CD14-positive monocyte (primary cell): ENCODE measurements at regions not wholly inside any gene's neighbourhood (a gene's known extent, or its start where the extent isn't known, plus 50 kb on each side); places are given as distances from the start of the nearest gene placed in this dataset.

Experiments used
- DNase-seq, 3 donors: peaks; one replicate each; pipeline ENCODE4 v3.0.0-alpha.2; 2011 to 2022
- H2AFZ ChIP-seq: 2 replicates; pipeline ENCODE4 v1.6.0; 2012; ENCODE audit warnings: mild to moderate bottlenecking, low read depth, low read length, inconsistent platforms; ENCODE audit not compliant: insufficient read depth, poor library complexity, severe bottlenecking
- H3K27ac ChIP-seq, 2 donors: 1 replicate in 1 of 2; 2 replicates in 1 of 2; pipeline ENCODE4 v1.5.1; 2012 to 2013; ENCODE audit warnings: low read length in 2 of 2, control low read depth in 1 of 2, inconsistent platforms in 1 of 2, low read depth in 1 of 2, mild to moderate bottlenecking in 1 of 2
- H3K27me3 ChIP-seq, 2 donors: one replicate each; pipeline versions ENCODE4 v1.6.0 to v1.6.1; 2011 to 2013; ENCODE audit warnings: low read length in 2 of 2; ENCODE audit not compliant: control insufficient read depth in 2 of 2, insufficient read depth in 2 of 2
- H3K36me3 ChIP-seq, 2 donors: replicated peaks in 1 of 2; 1 replicate in 1 of 2; 2 replicates in 1 of 2; pipeline versions ENCODE4 v1.5.1 to v1.6.1; 2012 to 2013; ENCODE audit warnings: low read length in 2 of 2, control low read depth in 1 of 2, inconsistent platforms in 1 of 2, mild to moderate bottlenecking in 1 of 2; ENCODE audit not compliant: insufficient read depth in 2 of 2, control insufficient read depth in 1 of 2
- H3K4me1 ChIP-seq, 2 donors: 1 replicate in 1 of 2; 2 replicates in 1 of 2; pipeline versions ENCODE4 v1.5.1 to v1.6.1; 2012 to 2013; ENCODE audit warnings: low read length in 2 of 2, control low read depth in 1 of 2, inconsistent platforms in 1 of 2, mild to moderate bottlenecking in 1 of 2, moderate library complexity in 1 of 2; ENCODE audit not compliant: insufficient read depth in 2 of 2, control insufficient read depth in 1 of 2
- H3K4me2 ChIP-seq: replicated peaks from 2 replicates; pipeline ENCODE3; 2012; ENCODE audit warnings: low read length, moderate library complexity, mild to moderate bottlenecking; ENCODE audit not compliant: poor library complexity, severe bottlenecking; ENCODE audit errors: extremely low read depth
- H3K4me3 ChIP-seq, 3 experiments: fragments of 200-600 bp in 1 of 3; sonication (generic) in 1 of 3; replicated peaks in 1 of 3; 1 replicate in 2 of 3; 2 replicates in 1 of 3; pipeline ENCODE4 v1.5.1; 2011 to 2013; ENCODE audit warnings: low read length in 3 of 3, mild to moderate bottlenecking in 3 of 3, control low read depth in 2 of 3, low read depth in 2 of 3, inconsistent platforms in 1 of 3, moderate library complexity in 1 of 3
- H3K79me2 ChIP-seq: 2 replicates; pipeline ENCODE4 v1.6.0; 2012; ENCODE audit warnings: mild to moderate bottlenecking, control low read depth, inconsistent platforms, low read length, moderate library complexity; ENCODE audit not compliant: insufficient read depth
- H3K9ac ChIP-seq: 2 replicates; pipeline ENCODE4 v1.6.0; 2017; ENCODE audit warnings: low read length, mild to moderate bottlenecking; ENCODE audit not compliant: insufficient read depth, poor library complexity, severe bottlenecking
- H3K9me3 ChIP-seq, 2 donors: replicated peaks in 1 of 2; 1 replicate in 1 of 2; 2 replicates in 1 of 2; pipeline versions ENCODE4 v1.5.1 to v1.6.1; 2012 to 2013; ENCODE audit warnings: low read length in 2 of 2, control low read depth in 1 of 2; ENCODE audit not compliant: control insufficient read depth in 1 of 2, insufficient read depth in 1 of 2
- H4K20me1 ChIP-seq: 2 replicates; pipeline ENCODE4 v1.6.0; 2012; ENCODE audit warnings: mild to moderate bottlenecking, low read length, control low read depth, moderate library complexity; ENCODE audit not compliant: insufficient read depth
- H3K27ac Mint-ChIP-seq, 7 donors: one replicate each; pipeline ENCODE4 v1.8.0; 2020; ENCODE audit warnings: mild to moderate bottlenecking in 7 of 7, mixed read lengths in 7 of 7, moderate library complexity in 6 of 7, inconsistent platforms in 2 of 7
- H3K27me3 Mint-ChIP-seq, 3 donors: one replicate each; pipeline ENCODE4 v1.8.0; 2021 to 2022; ENCODE audit warnings: low read depth in 3 of 3, mild to moderate bottlenecking in 3 of 3, mixed read lengths in 3 of 3, moderate library complexity in 3 of 3, inconsistent platforms in 1 of 3
- H3K36me3 Mint-ChIP-seq, 2 donors: one replicate each; pipeline ENCODE4 v1.8.0; 2020; ENCODE audit warnings: mixed read lengths in 2 of 2, inconsistent platforms in 1 of 2, mild to moderate bottlenecking in 1 of 2
- H3K4me1 Mint-ChIP-seq: one replicate; pipeline ENCODE4 v1.8.0; 2020; ENCODE audit warnings: mild to moderate bottlenecking, mixed read lengths
- H3K4me3 Mint-ChIP-seq, 2 donors: one replicate each; pipeline ENCODE4 v1.8.0; 2020; ENCODE audit warnings: mild to moderate bottlenecking in 2 of 2, mixed read lengths in 2 of 2, moderate library complexity in 1 of 2
- H3K9me3 Mint-ChIP-seq, 7 donors: one replicate each; pipeline ENCODE4 v1.8.0; 2020 to 2022; ENCODE audit warnings: mixed read lengths in 7 of 7, mild to moderate bottlenecking in 6 of 7, moderate library complexity in 6 of 7, inconsistent platforms in 2 of 7
- WGBS: methylation state at CpG from one replicate; pipeline ENCODE4 v1.1.5; 2013; ENCODE audit warnings: missing lambda C conversion rate; ENCODE audit not compliant: insufficient coverage; 5-methylcytosine and 5-hydroxymethylcytosine counted together
- intact Hi-C, 2 donors: fragments of 100-400 bp; cut with micrococcal nuclease; formaldehyde crosslinking; loops; one replicate each; pipeline versions ENCODE4 v1.15.0 to v1.15.1; 2023
- TF ChIP-seq, protein P1 (sequence below): fragments of 200-600 bp; IDR thresholded peaks from one replicate; pipeline ENCODE4 v1.8.0; 2022; ENCODE audit warnings: antibody characterized with exemption, mild to moderate bottlenecking

GRCh38 chr13:37369616-37370015 is 229.0 kb downstream of the POSTN start:
- Mint-ChIP-seq H3K9me3 (peaks cover 0 to 2% (median 0%) of the 10 kb centered on the region in 7 donors), H3K4me1 (no peaks in the 10 kb centered on the region), H3K27me3 (no peaks in the 10 kb centered on the region), H3K27ac (no peak overlapping the region), H3K4me3 (no peak overlapping the region), H3K36me3 (no peaks in the 10 kb centered on the region)
- Histone ChIP-seq H3K4me3 (no peak overlapping the region), H3K4me2 (no peak overlapping the region), H3K27ac (no peak overlapping the region), H3K36me3 (no peaks in the 10 kb centered on the region), H4K20me1 (no peaks in the 10 kb centered on the region), H3K4me1 (no peaks in the 10 kb centered on the region), H3K27me3 (no peaks in the 10 kb centered on the region), H2AFZ (no peak overlapping the region), H3K9ac (no peak overlapping the region), H3K79me2 (no peaks in the 10 kb centered on the region), H3K9me3 (no peaks in the 10 kb centered on the region)
- DNase-seq = no peak
- intact Hi-C loops = no loop called here
- TF ChIP-seq, protein P1, sequence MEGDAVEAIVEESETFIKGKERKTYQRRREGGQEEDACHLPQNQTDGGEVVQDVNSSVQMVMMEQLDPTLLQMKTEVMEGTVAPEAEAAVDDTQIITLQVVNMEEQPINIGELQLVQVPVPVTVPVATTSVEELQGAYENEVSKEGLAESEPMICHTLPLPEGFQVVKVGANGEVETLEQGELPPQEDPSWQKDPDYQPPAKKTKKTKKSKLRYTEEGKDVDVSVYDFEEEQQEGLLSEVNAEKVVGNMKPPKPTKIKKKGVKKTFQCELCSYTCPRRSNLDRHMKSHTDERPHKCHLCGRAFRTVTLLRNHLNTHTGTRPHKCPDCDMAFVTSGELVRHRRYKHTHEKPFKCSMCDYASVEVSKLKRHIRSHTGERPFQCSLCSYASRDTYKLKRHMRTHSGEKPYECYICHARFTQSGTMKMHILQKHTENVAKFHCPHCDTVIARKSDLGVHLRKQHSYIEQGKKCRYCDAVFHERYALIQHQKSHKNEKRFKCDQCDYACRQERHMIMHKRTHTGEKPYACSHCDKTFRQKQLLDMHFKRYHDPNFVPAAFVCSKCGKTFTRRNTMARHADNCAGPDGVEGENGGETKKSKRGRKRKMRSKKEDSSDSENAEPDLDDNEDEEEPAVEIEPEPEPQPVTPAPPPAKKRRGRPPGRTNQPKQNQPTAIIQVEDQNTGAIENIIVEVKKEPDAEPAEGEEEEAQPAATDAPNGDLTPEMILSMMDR = no peak
- no CpG with 5 or more reads among the region's 4 CpGs for WGBS

- no CpG with 5 or more reads among the region's 4 CpGs for WGBS
- H4K20me1 ChIP-seq = no peaks in the 10 kb centered on the region
- no peak overlapping the region for H3K4me3 ChIP-seq
- Mint-ChIP-seq H3K4me3 (no peak overlapping the region), H3K27ac (no peak overlapping the region), H3K9me3 (peaks cover 0 to 2% (median 0%) of the 10 kb centered on the region in 7 donors), H3K4me1 (no peaks in the 10 kb centered on the region), H3K27me3 (no peaks in the 10 kb centered on the region), H3K36me3 (no peaks in the 10 kb centered on the region)
- intact Hi-C loops = no loop called here
- no peaks in the 10 kb centered on the region for H3K79me2 ChIP-seq
- no peaks in the 10 kb centered on the region for H3K4me1 ChIP-seq
- TF ChIP-seq, protein P1 = no peak
- H3K9me3 ChIP-seq = no peaks in the 10 kb centered on the region
- no peak for DNase-seq
- H3K9ac ChIP-seq = no peak overlapping the region
- H3K4me2 ChIP-seq = no peak overlapping the region
- no peak overlapping the region for H2AFZ ChIP-seq
- H3K27me3 ChIP-seq = no peaks in the 10 kb centered on the region
- no peak overlapping the region for H3K27ac ChIP-seq
- no peaks in the 10 kb centered on the region for H3K36me3 ChIP-seq
These were observed 230.1 kb downstream of the POSTN start for GRCh38 chr13:37368501-37368900.
